HFFc6 (cell line): ENCODE measurements at regions not wholly inside any gene's neighbourhood (a gene's known extent, or its start where the extent isn't known, plus 50 kb on each side); places are given as distances from the start of the nearest gene placed in this dataset.

Source experiments
- DNase-seq: peaks from one replicate; pipeline ENCODE4 v3.0.0-alpha.2; 2018
- H3K27ac Mint-ChIP-seq: 2 replicates; pipeline ENCODE4 v1.8.0; 2020; ENCODE audit warnings: mild to moderate bottlenecking, mixed read lengths
- H3K27me3 Mint-ChIP-seq: 2 replicates; pipeline ENCODE4 v1.8.0; 2021; ENCODE audit warnings: mild to moderate bottlenecking, moderate library complexity, mixed read lengths; ENCODE audit not compliant: insufficient read depth
- H3K36me3 Mint-ChIP-seq: 2 replicates; pipeline ENCODE4 v1.8.0; 2021; ENCODE audit warnings: low read depth, mixed read lengths
- H3K4me1 Mint-ChIP-seq: 2 replicates; pipeline ENCODE4 v1.8.0; 2020; ENCODE audit warnings: low read depth, mixed read lengths
- H3K4me3 Mint-ChIP-seq: 2 replicates; pipeline ENCODE4 v1.8.0; 2020; ENCODE audit warnings: mild to moderate bottlenecking, moderate library complexity, mixed read lengths
- H3K9me3 Mint-ChIP-seq: 2 replicates; pipeline ENCODE4 v1.8.0; 2020; ENCODE audit warnings: mild to moderate bottlenecking, mixed read lengths
- TF ChIP-seq, protein P1 (sequence below): fragments of 200-600 bp; sonication (generic); IDR thresholded peaks from 2 replicates; pipeline ENCODE4 v1.5.0; 2021; ENCODE audit warnings: antibody characterized with exemption, mild to moderate bottlenecking

- no peak overlapping the region for H3K27ac Mint-ChIP-seq
- no peak for DNase-seq
- H3K27me3 Mint-ChIP-seq = peaks cover 61% of the 10 kb centered on the region
- H3K36me3 Mint-ChIP-seq = no peaks in the 10 kb centered on the region
- no peak overlapping the region for H3K4me3 Mint-ChIP-seq
- no peaks in the 10 kb centered on the region for H3K4me1 Mint-ChIP-seq
- TF ChIP-seq, protein P1, sequence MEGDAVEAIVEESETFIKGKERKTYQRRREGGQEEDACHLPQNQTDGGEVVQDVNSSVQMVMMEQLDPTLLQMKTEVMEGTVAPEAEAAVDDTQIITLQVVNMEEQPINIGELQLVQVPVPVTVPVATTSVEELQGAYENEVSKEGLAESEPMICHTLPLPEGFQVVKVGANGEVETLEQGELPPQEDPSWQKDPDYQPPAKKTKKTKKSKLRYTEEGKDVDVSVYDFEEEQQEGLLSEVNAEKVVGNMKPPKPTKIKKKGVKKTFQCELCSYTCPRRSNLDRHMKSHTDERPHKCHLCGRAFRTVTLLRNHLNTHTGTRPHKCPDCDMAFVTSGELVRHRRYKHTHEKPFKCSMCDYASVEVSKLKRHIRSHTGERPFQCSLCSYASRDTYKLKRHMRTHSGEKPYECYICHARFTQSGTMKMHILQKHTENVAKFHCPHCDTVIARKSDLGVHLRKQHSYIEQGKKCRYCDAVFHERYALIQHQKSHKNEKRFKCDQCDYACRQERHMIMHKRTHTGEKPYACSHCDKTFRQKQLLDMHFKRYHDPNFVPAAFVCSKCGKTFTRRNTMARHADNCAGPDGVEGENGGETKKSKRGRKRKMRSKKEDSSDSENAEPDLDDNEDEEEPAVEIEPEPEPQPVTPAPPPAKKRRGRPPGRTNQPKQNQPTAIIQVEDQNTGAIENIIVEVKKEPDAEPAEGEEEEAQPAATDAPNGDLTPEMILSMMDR = no peak
- no peaks in the 10 kb centered on the region for H3K9me3 Mint-ChIP-seq
These were observed 91.6 kb upstream of the CLDN14 start for GRCh38 chr21:36571556-36571955.

- DNase-seq = no peak
- H3K9me3 Mint-ChIP-seq = no peaks in the 10 kb centered on the region
- no peaks in the 10 kb centered on the region for H3K36me3 Mint-ChIP-seq
- no peak overlapping the region for H3K27ac Mint-ChIP-seq
- H3K4me3 Mint-ChIP-seq = no peak overlapping the region
- H3K27me3 Mint-ChIP-seq = peaks cover 60% of the 10 kb centered on the region
- TF ChIP-seq, protein P1 = no peak
- no peaks in the 10 kb centered on the region for H3K4me1 Mint-ChIP-seq
These were observed 92.1 kb upstream of the CLDN14 start for GRCh38 chr21:36572039-36572438.

- H3K9me3 Mint-ChIP-seq = no peaks in the 10 kb centered on the region
- H3K4me3 Mint-ChIP-seq = no peak overlapping the region
- no peaks in the 10 kb centered on the region for H3K4me1 Mint-ChIP-seq
- TF ChIP-seq, protein P1 = no peak
- no peaks in the 10 kb centered on the region for H3K36me3 Mint-ChIP-seq
- no peak for DNase-seq
- H3K27me3 Mint-ChIP-seq = peaks cover 46% of the 10 kb centered on the region
- H3K27ac Mint-ChIP-seq = no peak overlapping the region
These were observed 95.4 kb upstream of the CLDN14 start for GRCh38 chr21:36575306-36575705.

GRCh38 chr21:36576441-36576840, 96.5 kb upstream of the CLDN14 start:
- peaks cover 51% of the 10 kb centered on the region for H3K27me3 Mint-ChIP-seq
- H3K27ac Mint-ChIP-seq = no peak overlapping the region
- no peak for DNase-seq
- TF ChIP-seq, protein P1 = no peak
- no peak overlapping the region for H3K4me3 Mint-ChIP-seq
- no peaks in the 10 kb centered on the region for H3K4me1 Mint-ChIP-seq
- H3K36me3 Mint-ChIP-seq = no peaks in the 10 kb centered on the region
- H3K9me3 Mint-ChIP-seq = no peaks in the 10 kb centered on the region

- peaks cover 44% of the 10 kb centered on the region for H3K27me3 Mint-ChIP-seq
- H3K4me1 Mint-ChIP-seq = no peaks in the 10 kb centered on the region
- H3K4me3 Mint-ChIP-seq = no peak overlapping the region
- H3K36me3 Mint-ChIP-seq = no peaks in the 10 kb centered on the region
- TF ChIP-seq, protein P1 = no peak
- no peak overlapping the region for H3K27ac Mint-ChIP-seq
- no peak for DNase-seq
- no peaks in the 10 kb centered on the region for H3K9me3 Mint-ChIP-seq
These were observed 100.0 kb upstream of the CLDN14 start for GRCh38 chr21:36579898-36580297.

GRCh38 chr21:36582271-36582670, 102.3 kb upstream of the CLDN14 start:
- no peak for DNase-seq
- H3K27ac Mint-ChIP-seq = no peak overlapping the region
- peaks cover 3% of the 10 kb centered on the region for H3K4me1 Mint-ChIP-seq
- H3K4me3 Mint-ChIP-seq = no peak overlapping the region
- TF ChIP-seq, protein P1 = no peak
- no peaks in the 10 kb centered on the region for H3K9me3 Mint-ChIP-seq
- no peaks in the 10 kb centered on the region for H3K36me3 Mint-ChIP-seq
- peaks cover 34% of the 10 kb centered on the region for H3K27me3 Mint-ChIP-seq
